K562 (cell line): ENCODE measurements at regions not wholly inside any gene's neighbourhood (a gene's known extent, or its start where the extent isn't known, plus 50 kb on each side); places are given as distances from the start of the nearest gene placed in this dataset.

Experiments
- ATAC-seq: fragments of 200-7000 bp; cut with Tn5 transposase; 3 replicates; pipeline ENCODE4 v1.9.1; 2020; ENCODE audit warnings: moderate library complexity
- BruUV-seq: library from RNA; stranded (reverse); fragments of 400-500 nt; replicated peaks from 2 replicates; lab custom pipeline; 2021; lab: Mats Ljungman, UMichigan
- CTCF ChIA-PET: fragments of 300-600 bp; formaldehyde crosslinking; extraction: SDS; loops from one replicate; lab custom pipeline; 2021; ENCODE audit warnings: low intra/inter-chr PET ratio; lab: Yijun Ruan, JAX
- POLR2A ChIA-PET: fragments of 300-600, 350-650 bp; sonication (Branson Sonifier 250); formaldehyde crosslinking; extraction: SDS; loops from one replicate; lab custom pipeline; 2021; ENCODE audit warnings: antibody characterized with exemption, inconsistent platforms; lab: Yijun Ruan, JAX
- DNase-seq, 4 experiments: peaks; one replicate each; pipeline versions ENCODE4 v3.0.0 to v3.0.0-alpha.2; 2011 to 2018; ENCODE audit warnings: low spot score in 3 of 4, mixed read lengths in 3 of 4; ENCODE audit errors: extremely low read depth in 1 of 4
- FAIRE-seq: peaks from 2 replicates; lab custom pipeline; 2011; peaks lifted over from hg19 to GRCh38; lab: Jason Lieb, UNC
- H2AFZ ChIP-seq: 2 replicates; pipeline ENCODE4 v1.6.0; 2011; ENCODE audit warnings: low read depth, low read length, control low read depth, inconsistent platforms
- H3K27ac ChIP-seq: fragments of 200-600 bp; 3 replicates; pipeline ENCODE4 v1.8.0; 2011; ENCODE audit warnings: low read depth, mild to moderate bottlenecking, control low read depth, inconsistent platforms, low read length, moderate library complexity, mixed read lengths; ENCODE audit errors: extremely low read depth
- H3K27me3 ChIP-seq, 2 experiments: fragments of 300-600 bp in 1 of 2; 2 replicates in 1 of 2; 3 replicates in 1 of 2; pipeline versions ENCODE4 v1.6.0 to v1.8.0; 2011; ENCODE audit warnings: inconsistent platforms in 2 of 2, low read length in 2 of 2, mild to moderate bottlenecking in 1 of 2, mixed read lengths in 1 of 2, moderate library complexity in 1 of 2; ENCODE audit not compliant: control insufficient read depth in 2 of 2, insufficient read depth in 2 of 2
- H3K36me3 ChIP-seq: fragments of 300-600 bp; 3 replicates; pipeline ENCODE4 v1.8.0; 2011; ENCODE audit warnings: mild to moderate bottlenecking, low read length, inconsistent platforms; ENCODE audit not compliant: control insufficient read depth, insufficient read depth
- H3K4me1 ChIP-seq, 2 experiments: fragments of 200-600 bp in 1 of 2; replicated peaks in 1 of 2; 2 replicates in 1 of 2; 3 replicates in 1 of 2; pipeline versions ENCODE4 v1.5.1 to v1.8.0; 2011; ENCODE audit warnings: inconsistent platforms in 2 of 2, low read length in 2 of 2, mild to moderate bottlenecking in 1 of 2, mixed read lengths in 1 of 2, moderate library complexity in 1 of 2; ENCODE audit not compliant: control insufficient read depth in 2 of 2, insufficient read depth in 2 of 2
- H3K4me2 ChIP-seq: 2 replicates; pipeline ENCODE4 v1.6.1; 2011; ENCODE audit warnings: low read length, control low read depth, inconsistent platforms, mixed read lengths; ENCODE audit not compliant: insufficient read depth
- H3K4me3 ChIP-seq: fragments of 200-600 bp; sonication (generic), shearing (Covaris generic); 2 replicates; pipeline ENCODE4 v1.5.1; 2016; ENCODE audit warnings: control low read depth, inconsistent platforms
- H3K79me2 ChIP-seq: fragments of 200-600 bp; 3 replicates; pipeline ENCODE4 v1.8.0; 2011; ENCODE audit warnings: low read length, inconsistent platforms; ENCODE audit not compliant: control insufficient read depth, insufficient read depth
- H3K9ac ChIP-seq, 2 experiments: 2 replicates each; pipeline versions ENCODE4 v1.6.0 to v1.6.1; 2011; ENCODE audit warnings: low read depth in 2 of 2, low read length in 2 of 2, control low read depth in 1 of 2, inconsistent platforms in 1 of 2, mild to moderate bottlenecking in 1 of 2, mixed read lengths in 1 of 2; ENCODE audit not compliant: insufficient read depth in 1 of 2
- H3K9me1 ChIP-seq: one replicate; pipeline ENCODE4 v1.6.0; 2011; ENCODE audit warnings: inconsistent platforms, mild to moderate bottlenecking, low read length, moderate library complexity; ENCODE audit not compliant: control insufficient read depth, insufficient read depth
- H3K9me3 ChIP-seq: replicated peaks from 2 replicates; pipeline ENCODE4 v1.5.1; 2011; ENCODE audit warnings: low read depth, low read length, inconsistent platforms; ENCODE audit not compliant: control insufficient read depth, insufficient read depth
- H4K20me1 ChIP-seq: replicated peaks from 2 replicates; pipeline ENCODE4 v1.6.1; 2011; ENCODE audit warnings: low read length, inconsistent platforms, mixed read lengths; ENCODE audit not compliant: control insufficient read depth, insufficient read depth
- BCLAF1 ChIP-seq, 2 experiments: fragments of 450-650 bp in 1 of 2; IDR thresholded peaks; 2 replicates each; pipeline ENCODE4 v1.6.1; 2011 to 2017; ENCODE audit warnings: low read depth in 2 of 2, antibody characterized with exemption in 1 of 2, borderline replicate concordance in 1 of 2, low read length in 1 of 2, mild to moderate bottlenecking in 1 of 2, mixed read lengths in 1 of 2; ENCODE audit not compliant: control insufficient read depth in 1 of 2
- CHD2 ChIP-seq: IDR thresholded peaks from 2 replicates; pipeline ENCODE4 v1.6.1; 2011; ENCODE audit warnings: low read depth, low read length
- GABPA ChIP-seq: fragments of 200-800 bp; sonication (Bioruptor generic); conservative IDR thresholded peaks from 2 replicates; pipeline ENCODE4 v1.6.1; 2016; ENCODE audit warnings: low read depth, missing genetic modification characterization, missing compliant biosample characterization
- L3MBTL2 ChIP-seq: fragments of 450-650 bp; IDR thresholded peaks from 2 replicates; pipeline ENCODE4 v1.6.1; 2016; ENCODE audit warnings: mild to moderate bottlenecking, moderate library complexity
- MYBL2 ChIP-seq, 2 experiments: fragments of 450-650 bp in 1 of 2; sonication (generic) in 1 of 2; formaldehyde crosslinking in 1 of 2; IDR thresholded peaks; 2 replicates each; pipeline versions ENCODE4 v1.6.1 to v1.8.1; 2017 to 2022; ENCODE audit warnings: borderline replicate concordance in 1 of 2, inconsistent platforms in 1 of 2, low read depth in 1 of 2, mild to moderate bottlenecking in 1 of 2, missing genetic modification reagents in 1 of 2, moderate library complexity in 1 of 2
- RBM22 ChIP-seq: fragments of 200-400 bp; formaldehyde crosslinking; IDR thresholded peaks from 2 replicates; pipeline ENCODE4 v1.6.1; 2018; ENCODE audit warnings: low read length, low read depth; ENCODE audit not compliant: poor library complexity, severe bottlenecking
- WGBS: fragments of 100-300 bp; shearing (Covaris generic); methylation state at CpG from one replicate; pipeline ENCODE4 v1.1.6; 2016; ENCODE audit warnings: low coverage, mixed read lengths; ENCODE audit not compliant: insufficient coverage; ENCODE audit errors: missing lambda C conversion rate; 5-methylcytosine and 5-hydroxymethylcytosine counted together
- in situ Hi-C: fragments of 300-500 bp; cut with MboI; formaldehyde crosslinking; loops from 4 replicates; pipeline ENCODE4 v1.15.0; 2018; ENCODE audit warnings: inconsistent platforms, mixed read lengths
- intact Hi-C: fragments of 100-400 bp; cut with micrococcal nuclease; formaldehyde crosslinking; loops from 2 replicates; pipeline ENCODE4 v1.14.2; 2022

DNA sequence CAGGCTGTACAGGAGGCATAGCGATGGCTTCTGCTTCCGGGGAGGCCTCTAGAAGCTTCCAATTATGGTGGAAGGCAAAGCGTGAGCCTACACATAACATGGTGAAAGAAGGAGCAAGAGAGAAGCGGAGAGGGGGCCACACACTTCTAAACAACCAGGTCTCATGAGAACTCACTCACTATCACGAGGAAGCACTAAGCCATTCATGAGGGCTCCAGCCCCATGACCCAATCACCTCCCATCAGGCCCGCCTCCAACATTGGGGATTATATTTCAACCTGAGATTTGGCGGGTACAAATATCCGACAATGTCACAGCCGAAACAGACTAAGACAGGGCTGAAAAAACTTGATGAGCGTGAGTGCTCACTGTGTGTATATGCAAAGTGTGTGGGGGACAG is 89.3 kb upstream of the CNIH3 start:
- DNase-seq (no peak), FAIRE-seq (no peak), ATAC-seq (peak; percentile 59)
- peaks cover 4 to 15% of the 10 kb centered on the region in 2 experiments; a peak in 4 of 5 replicates for H3K27me3 ChIP-seq
- H3K9ac ChIP-seq, result no peak overlapping the region; a peak in 1 of 4 replicates
- POLR2A ChIA-PET, result interaction anchor here (0.6 kb wide), 1 partner anchor 229 kb away, joined by 4 read pairs; no protein-coding TSS in a partner anchor
- no peak overlapping the region for H3K27ac ChIP-seq
- no peaks in the 10 kb centered on the region for H4K20me1 ChIP-seq
- H3K4me1 ChIP-seq, result peaks cover 5 to 14% of the 10 kb centered on the region in 2 experiments; a peak in 4 of 5 replicates
- 21% methylated on average over 10 of the region's 10 CpGs for WGBS
- CTCF ChIA-PET, result no interaction called here
- H3K9me3 ChIP-seq, result no peaks in the 10 kb centered on the region
- intact Hi-C loops, result no loop called here
- in situ Hi-C loops, result no loop called here
- peak overlapping the region; percentile 37 for H2AFZ ChIP-seq
- BruUV-seq, result no TSS peak
- no peaks in the 10 kb centered on the region for H3K79me2 ChIP-seq
- no peak overlapping the region for H3K4me3 ChIP-seq
- no peaks in the 10 kb centered on the region for H3K36me3 ChIP-seq
- H3K4me2 ChIP-seq, result no peak overlapping the region
- no peaks in the 10 kb centered on the region for H3K9me1 ChIP-seq
- no peak for TF ChIP-seq RBM22
- TF ChIP-seq L3MBTL2, result peak; percentile 71
- TF ChIP-seq BCLAF1 (IDR thresholded peaks at IDR 0.05; ENCODE audit: borderline replicate concordance in 1 of 2, control insufficient read depth in 1 of 2, low read depth in 2 of 2, low read length in 1 of 2), result no peak
- TF ChIP-seq MYBL2 (IDR thresholded peaks at IDR 0.05; ENCODE audit: low read depth), result 0 out of 2 replicates have a peak, but pooled peaks have one; percentile 14
- TF ChIP-seq MYBL2 (CRISPR knock-in tag; IDR thresholded peaks at IDR 0.05; ENCODE audit: borderline replicate concordance), result no peak
- TF ChIP-seq CHD2, result peak; percentile 38; the same call in 1 of the 2 replicates
- TF ChIP-seq GABPA (tag), result 0 out of 2 replicates have a peak, but pooled peaks have one; percentile 18
